ENCODE measurements at regions not wholly inside any gene's neighbourhood (a gene's known extent, or its start where the extent isn't known, plus 50 kb on each side); places are given as distances from the start of the nearest gene placed in this dataset.

DNA sequence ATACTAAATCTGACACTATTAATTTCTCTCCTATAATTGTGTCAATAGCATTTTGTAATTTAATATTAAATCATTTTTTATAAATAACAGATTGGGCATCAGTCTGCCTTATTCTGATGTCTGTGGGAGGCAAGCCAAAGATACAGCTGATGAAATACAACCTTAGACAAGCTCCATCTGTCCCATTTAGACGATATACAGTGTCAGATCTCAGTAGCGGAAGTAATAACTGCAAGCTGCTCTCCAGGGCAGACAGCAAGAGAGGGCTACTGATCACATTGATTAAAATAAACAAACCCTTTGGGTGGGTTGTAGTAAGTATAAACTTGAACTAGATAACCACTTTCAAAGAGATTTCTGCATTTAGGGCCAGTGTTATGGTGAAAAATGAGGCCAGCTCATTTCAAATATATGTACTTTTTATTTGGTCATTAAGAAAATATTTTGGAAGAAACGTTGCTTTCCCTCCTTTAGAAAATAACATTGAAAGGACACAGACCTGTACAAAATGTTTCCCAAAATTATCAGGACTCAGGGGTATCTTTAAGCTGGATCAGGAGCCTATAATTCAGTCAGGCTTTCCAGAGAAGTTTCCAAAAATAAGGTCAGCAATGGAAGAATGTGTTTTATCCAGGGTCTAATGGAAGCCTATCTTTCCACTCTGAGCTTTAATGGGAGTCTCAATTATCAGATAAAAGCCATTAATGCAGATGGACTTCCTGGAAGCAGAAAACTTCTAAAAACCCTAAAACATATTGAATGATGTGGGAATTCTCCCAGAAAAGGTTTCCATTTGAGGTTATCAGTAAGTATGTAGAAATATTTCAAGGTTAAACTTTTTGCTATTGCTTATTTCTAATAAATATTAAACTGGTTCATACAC is 1028.8 kb upstream of the IGFBP7 start:
- ATAC-seq = no peak
- no peak for DNase-seq
- intact Hi-C loops (cut with DNase I) = no loop called here

GRCh38 chr4:58136604-58137003 is 1026.4 kb upstream of the IGFBP7 start:
- ATAC-seq (no peak), DNase-seq (no peak)
- intact Hi-C loops (cut with DNase I) = no loop called here

GRCh38 chr4:58127680-58128079 is 1017.5 kb upstream of the IGFBP7 start:
- ATAC-seq (no peak), DNase-seq (no peak)
- intact Hi-C loops (cut with DNase I) = no loop called here

DNA sequence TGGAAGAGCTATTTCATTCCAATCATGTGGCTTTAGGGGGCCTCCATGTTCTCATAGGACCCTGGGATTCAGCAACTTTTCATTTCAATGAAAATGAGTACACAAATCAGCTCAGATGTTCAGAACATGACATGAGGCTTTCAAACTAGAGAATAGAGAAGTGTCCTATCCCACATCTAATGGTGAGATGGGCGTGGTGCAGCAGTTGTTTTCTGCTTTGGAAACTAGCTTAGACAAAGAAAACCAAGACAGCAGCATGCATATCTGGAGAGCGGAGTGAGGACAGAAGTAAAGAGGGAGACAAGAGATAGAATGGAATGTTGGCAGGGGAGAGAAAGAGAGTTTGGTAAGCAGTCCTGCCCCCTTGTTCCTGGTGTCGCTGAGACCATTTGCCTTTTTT is 1009.1 kb upstream of the IGFBP7 start:
- ATAC-seq = no peak
- DNase-seq = no peak
- intact Hi-C loops (cut with DNase I) = no loop called here

DNA sequence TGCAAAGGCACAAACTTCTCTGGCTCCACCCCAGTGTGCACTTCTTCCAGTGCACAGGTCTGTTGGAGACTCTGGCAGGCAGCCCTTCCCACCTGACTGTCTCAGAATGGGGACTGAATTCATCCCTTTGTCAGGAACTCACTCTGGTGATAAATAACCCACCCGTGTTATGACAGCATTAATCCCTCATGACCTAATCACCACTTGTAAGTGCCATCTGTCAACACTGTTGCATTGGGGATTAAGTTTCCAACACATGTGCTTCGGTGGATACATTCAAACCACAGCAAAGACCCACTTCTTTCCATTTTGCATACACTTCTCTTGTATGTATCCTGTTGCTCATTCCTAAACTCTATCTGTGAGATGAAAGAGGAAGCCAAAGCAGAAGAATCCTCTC is 1002.9 kb upstream of the IGFBP7 start:
- DNase-seq = no peak
- intact Hi-C loops (cut with DNase I) = no loop called here
- no peak for ATAC-seq

DNA sequence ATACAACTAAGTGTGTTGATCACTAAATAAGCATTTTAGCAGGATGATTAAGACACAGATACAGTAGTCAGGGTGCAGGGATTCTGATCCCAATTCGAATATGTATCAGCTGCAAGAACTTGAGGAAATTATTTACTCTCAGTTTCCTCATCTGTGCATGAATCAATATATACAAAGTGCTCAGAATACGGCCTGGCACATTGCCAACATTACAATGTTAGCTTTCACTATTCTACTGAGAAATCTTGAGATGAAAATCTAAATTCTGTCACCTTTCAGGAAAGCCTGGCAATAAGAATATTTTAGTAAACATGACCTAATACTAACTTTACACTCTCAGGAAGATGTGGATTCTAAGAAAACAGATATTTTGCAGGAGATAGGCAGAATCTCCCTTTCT is 1001.6 kb upstream of the IGFBP7 start:
- DNase-seq = no peak
- ATAC-seq = no peak
- intact Hi-C loops (cut with DNase I) = no loop called here

DNA sequence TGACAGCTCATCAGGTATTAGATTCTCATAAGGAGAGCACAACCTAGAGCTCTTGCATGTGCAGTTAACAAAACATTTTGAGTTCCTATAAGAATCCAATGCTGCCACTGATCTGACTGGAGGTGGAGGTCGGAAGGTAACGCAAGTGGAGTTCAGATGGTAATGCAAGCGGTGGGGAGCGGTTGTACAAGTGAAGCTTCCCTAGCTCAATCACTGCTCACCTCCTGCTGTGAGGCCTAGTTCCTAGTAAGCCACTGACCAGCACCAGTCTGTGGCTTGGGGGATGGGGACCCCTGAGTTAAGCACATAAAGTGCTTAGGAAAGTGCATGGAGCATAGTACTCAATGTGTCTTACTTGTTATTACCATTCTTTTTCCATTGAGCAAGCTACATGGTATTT is 983.2 kb upstream of the IGFBP7 start:
- intact Hi-C loops (cut with DNase I) = no loop called here

DNA sequence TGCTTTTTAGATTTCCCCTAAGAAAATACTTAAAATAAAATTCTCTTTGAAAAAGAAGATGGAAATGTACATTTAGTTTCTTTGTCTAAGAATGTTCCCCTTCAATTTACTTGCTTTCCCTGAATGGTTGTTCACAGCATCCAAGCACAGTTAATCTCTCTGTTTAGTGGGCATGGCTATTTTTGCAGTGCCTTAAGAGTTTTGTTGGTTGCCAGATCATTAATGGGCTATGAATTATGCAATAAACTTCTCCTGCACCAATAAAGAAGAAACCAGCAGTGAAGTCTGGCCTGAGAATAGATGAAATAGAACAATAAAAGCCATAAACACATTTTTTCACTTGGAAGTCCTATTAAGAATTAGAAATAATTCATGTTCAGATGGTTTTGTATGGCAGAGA is 980.4 kb upstream of the IGFBP7 start:
- intact Hi-C loops (cut with DNase I) = no loop called here
- DNase-seq (no peak), ATAC-seq (no peak)

More for the DNA sequence above, 983.2 kb upstream of the IGFBP7 start:
- DNase-seq (no peak), ATAC-seq (no peak)

GRCh38 chr4:58081356-58081755 is 971.2 kb upstream of the IGFBP7 start:
- ATAC-seq (no peak), DNase-seq (no peak)
- intact Hi-C loops (cut with DNase I) = no loop called here

- DNase-seq (no peak), ATAC-seq (no peak)
- intact Hi-C loops (cut with DNase I) = no loop called here
These were observed 965.5 kb upstream of the IGFBP7 start for GRCh38 chr4:58075724-58076123.

GRCh38 chr4:58074382-58074781 is 964.2 kb upstream of the IGFBP7 start:
- intact Hi-C loops (cut with DNase I) = no loop called here
- no peak for DNase-seq
- no peak for ATAC-seq

DNA sequence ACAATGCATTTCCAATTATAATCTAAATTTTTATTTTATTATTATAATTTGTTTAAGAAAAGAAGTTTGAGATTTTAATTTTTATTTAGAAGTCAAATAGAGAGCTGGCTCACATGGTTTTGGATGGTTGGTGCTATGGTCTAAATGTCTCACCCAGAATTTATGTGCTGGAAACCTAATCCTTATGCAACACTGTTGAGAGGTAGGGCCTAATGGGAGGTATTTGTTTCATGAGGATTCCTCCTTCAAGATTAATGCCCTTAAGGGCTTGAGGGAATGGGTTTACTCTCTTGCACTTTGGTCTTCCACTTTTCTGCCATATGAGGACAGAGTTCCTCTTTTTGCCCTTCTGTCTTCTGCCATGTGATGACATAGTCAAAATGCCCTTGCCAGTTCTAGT is 960.5 kb upstream of the IGFBP7 start:
- DNase-seq (no peak), ATAC-seq (no peak)
- intact Hi-C loops (cut with DNase I) = no loop called here

- no peak for DNase-seq
- ATAC-seq = no peak
- intact Hi-C loops (cut with DNase I) = no loop called here
These were observed 954.5 kb upstream of the IGFBP7 start for GRCh38 chr4:58064653-58065052.

DNA sequence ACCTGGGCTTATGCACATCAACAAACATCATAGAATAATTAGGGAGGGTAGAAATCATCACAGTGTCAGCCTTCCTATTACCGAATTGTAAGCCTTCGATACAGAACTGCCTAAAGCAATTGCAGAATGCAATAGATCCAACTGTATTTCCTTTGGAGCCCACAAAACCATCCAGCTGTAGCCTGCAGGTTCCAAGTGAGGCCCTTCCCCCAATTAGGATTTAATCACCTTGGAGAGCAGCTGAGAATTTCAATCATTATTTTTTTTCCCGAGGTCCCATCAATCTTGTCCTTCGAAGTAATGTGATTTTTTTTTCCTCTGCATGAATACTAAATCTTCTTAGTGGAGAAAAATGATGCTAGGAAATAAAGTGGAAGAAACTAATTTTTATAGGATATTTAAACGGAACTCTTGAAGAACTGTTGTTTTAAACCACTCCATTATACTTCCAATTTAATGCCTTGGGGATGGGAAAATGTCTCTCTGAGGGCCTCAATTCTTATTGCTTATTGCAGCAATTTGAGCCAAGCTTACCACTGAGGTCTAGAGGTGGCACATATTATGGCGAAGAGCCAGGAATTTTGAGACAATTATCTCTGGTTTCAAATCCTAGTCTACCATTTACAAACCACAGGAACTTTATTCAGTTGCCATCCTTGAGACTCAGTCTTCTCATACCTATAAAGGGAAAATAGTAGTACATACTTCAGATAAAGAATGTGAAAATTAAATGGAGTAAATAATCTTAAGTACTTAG is 953.4 kb upstream of the IGFBP7 start:
- no peak for ATAC-seq
- DNase-seq = no peak
- intact Hi-C loops (cut with DNase I) = no loop called here

DNA sequence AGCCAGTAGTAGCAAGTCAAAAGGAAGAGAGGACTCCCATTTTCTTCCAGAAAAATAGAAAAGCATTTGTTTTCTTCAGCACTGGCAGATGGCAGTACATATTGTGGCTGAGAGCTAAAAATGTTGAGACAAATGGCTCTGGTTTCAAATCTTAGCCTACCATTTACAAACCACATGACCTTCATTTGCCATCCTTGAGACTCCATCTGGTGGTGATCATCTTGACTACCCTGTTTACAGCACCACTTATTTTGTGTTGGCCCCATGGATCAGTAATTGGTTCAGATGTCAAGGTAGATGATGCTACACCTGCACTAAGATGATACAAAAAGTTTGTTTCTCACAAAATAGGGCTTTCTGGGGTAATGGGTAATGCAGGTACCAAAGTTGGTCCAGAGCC is 951.8 kb upstream of the IGFBP7 start:
- ATAC-seq (no peak), DNase-seq (no peak)
- intact Hi-C loops (cut with DNase I) = no loop called here

DNA sequence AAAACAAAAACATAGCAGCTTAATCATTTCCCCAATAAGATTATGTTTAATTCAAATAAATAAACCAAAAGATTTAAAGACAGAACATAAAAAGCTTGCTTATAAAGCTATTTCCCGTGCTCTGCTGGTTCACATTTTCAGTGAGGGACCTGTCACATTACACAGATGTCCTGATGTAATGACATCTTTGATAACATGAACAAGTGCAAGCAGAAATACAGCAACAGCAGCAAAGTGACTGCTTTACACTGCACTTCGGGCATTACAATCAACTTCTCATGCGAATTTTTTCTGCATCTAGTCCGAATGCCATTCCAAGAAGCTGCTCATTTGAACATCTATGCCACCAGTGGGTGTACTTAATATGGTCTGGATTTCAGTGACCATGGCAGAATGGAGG is 940.3 kb upstream of the IGFBP7 start:
- intact Hi-C loops (cut with DNase I) = no loop called here
- DNase-seq = no peak
- no peak for ATAC-seq

- intact Hi-C loops (cut with DNase I) = no loop called here
- DNase-seq (no peak), ATAC-seq (no peak)
These were observed 938.3 kb upstream of the IGFBP7 start for GRCh38 chr4:58048491-58048890.

- ATAC-seq (no peak), DNase-seq (no peak)
- intact Hi-C loops (cut with DNase I) = no loop called here
These were observed 932.0 kb upstream of the IGFBP7 start for GRCh38 chr4:58042176-58042575.

- intact Hi-C loops (cut with DNase I) = no loop called here
- DNase-seq = no peak
- no peak for ATAC-seq
These were observed 883.8 kb upstream of the IGFBP7 start for GRCh38 chr4:57993944-57994343.

DNA sequence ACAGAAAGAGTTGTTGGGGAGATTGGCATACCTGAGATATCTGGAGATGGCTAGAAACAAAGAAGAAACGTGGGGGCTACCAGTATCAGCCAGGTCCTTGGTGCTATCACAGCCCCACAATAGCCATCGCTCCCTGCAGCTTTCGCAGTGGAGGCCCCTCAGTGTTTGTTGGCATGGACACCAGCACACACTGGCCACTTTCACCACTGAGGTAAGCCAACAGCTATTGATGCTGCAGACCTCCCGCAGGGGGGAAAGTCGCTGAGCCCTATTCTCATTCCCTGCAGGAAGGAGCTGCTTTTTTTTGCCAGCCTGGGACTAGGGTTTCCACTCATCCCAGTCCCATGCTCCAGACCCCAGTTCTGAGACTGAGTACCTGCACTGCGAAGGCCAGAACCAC is 879.2 kb upstream of the IGFBP7 start:
- intact Hi-C loops (cut with DNase I) = no loop called here
- DNase-seq (no peak), ATAC-seq (no peak)

DNA sequence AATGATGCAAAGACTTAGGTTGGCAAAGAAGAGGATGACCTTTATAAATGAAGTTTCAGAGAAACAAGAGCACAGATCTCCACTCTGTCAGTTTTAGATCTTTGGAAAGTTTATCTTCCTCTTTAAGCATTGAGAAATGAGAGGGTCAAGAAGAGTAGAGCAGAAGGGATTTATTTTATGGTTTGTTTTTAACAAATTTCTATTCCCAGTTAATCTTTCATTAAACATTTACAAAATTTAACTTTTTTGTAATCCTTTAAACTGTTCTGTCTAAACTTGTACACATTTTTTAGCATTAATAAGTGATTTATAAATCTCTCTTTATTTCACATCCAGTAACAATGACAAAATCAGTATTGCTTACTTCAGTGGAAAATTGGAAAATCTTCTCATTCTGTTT is 875.0 kb upstream of the IGFBP7 start:
- ATAC-seq = no peak
- intact Hi-C loops (cut with DNase I) = no loop called here
- no peak for DNase-seq

Measured in left cardiac atrium (tissue), 4 donors.